Neural cell (in vitro differentiated cells): ENCODE measurements at regions not wholly inside any gene's neighbourhood (a gene's known extent, or its start where the extent isn't known, plus 50 kb on each side); places are given as distances from the start of the nearest gene placed in this dataset.

Experiments used
- H2AFZ ChIP-seq: fragments of 200-600, 300-800 bp; sonication (generic), shearing (Covaris generic); 2 replicates; pipeline ENCODE4 v1.6.0; 2014; ENCODE audit warnings: low read depth, mild to moderate bottlenecking, antibody characterized with exemption, low read length, moderate library complexity
- H3F3A ChIP-seq: fragments of 200-600 bp; shearing (Covaris generic); 2 replicates; pipeline ENCODE4 v1.6.1; 2016; ENCODE audit warnings: mild to moderate bottlenecking, moderate library complexity, mixed read lengths, antibody characterized with exemption, low read length; ENCODE audit not compliant: insufficient read depth, poor library complexity, severe bottlenecking
- H3K27ac ChIP-seq: fragments of 200-600, 300-800 bp; sonication (generic), shearing (Covaris generic); 2 replicates; pipeline ENCODE4 v1.5.1; 2014; ENCODE audit warnings: mild to moderate bottlenecking, low read length, moderate library complexity
- H3K27me3 ChIP-seq: fragments of 300-800, 200-600 bp; sonication (generic), shearing (Covaris generic); 2 replicates; pipeline ENCODE4 v1.6.0; 2014; ENCODE audit warnings: mild to moderate bottlenecking, low read depth, low read length, moderate library complexity; ENCODE audit not compliant: insufficient read depth
- H3K36me3 ChIP-seq: fragments of 300-800, 200-600 bp; sonication (generic), shearing (Covaris generic); 2 replicates; pipeline ENCODE4 v1.5.1; 2014; ENCODE audit warnings: mild to moderate bottlenecking, antibody characterized with exemption, low read length, moderate library complexity; ENCODE audit not compliant: insufficient read depth
- H3K4me2 ChIP-seq: fragments of 300-800, 200-600 bp; sonication (generic), shearing (Covaris generic); 2 replicates; pipeline ENCODE4 v1.6.0; 2014; ENCODE audit warnings: mild to moderate bottlenecking, low read length
- H3K4me3 ChIP-seq: fragments of 300-800, 200-600 bp; sonication (generic), shearing (Covaris generic); 2 replicates; pipeline ENCODE4 v1.5.1; 2014; ENCODE audit warnings: mild to moderate bottlenecking, low read length, moderate library complexity
- H3K79me2 ChIP-seq: fragments of 200-600 bp; shearing (Covaris generic); replicated peaks from 2 replicates; pipeline ENCODE4 v1.6.0; 2014; ENCODE audit warnings: mild to moderate bottlenecking, low read length, moderate library complexity; ENCODE audit not compliant: insufficient read depth
- H3K9ac ChIP-seq: fragments of 300-800, 200-600 bp; sonication (generic), shearing (Covaris generic); 2 replicates; pipeline ENCODE4 v1.6.1; 2016; ENCODE audit warnings: mild to moderate bottlenecking, low read length, mixed read lengths
- H3K9me2 ChIP-seq: fragments of 200-600 bp; shearing (Covaris generic); 2 replicates; pipeline ENCODE4 v1.6.1; 2016; ENCODE audit warnings: mild to moderate bottlenecking, low read length, mixed read lengths; ENCODE audit not compliant: insufficient read depth
- H3K9me3 ChIP-seq: fragments of 200-600, 300-800 bp; sonication (generic), shearing (Covaris generic); 2 replicates; pipeline ENCODE4 v1.6.1; 2016; ENCODE audit warnings: mild to moderate bottlenecking, mixed run types, low read length, moderate library complexity, mixed read lengths
- H4K20me1 ChIP-seq: fragments of 200-600 bp; shearing (Covaris generic); 2 replicates; pipeline ENCODE4 v1.6.1; 2016; ENCODE audit warnings: mild to moderate bottlenecking, mixed run types; ENCODE audit not compliant: insufficient read depth
- CTCF ChIP-seq: fragments of 450-650 bp; IDR thresholded peaks from 2 replicates; pipeline ENCODE4 v1.5.1; 2014; ENCODE audit warnings: antibody characterized with exemption, mild to moderate bottlenecking, moderate library complexity; ENCODE audit not compliant: poor library complexity, severe bottlenecking
- EP300 ChIP-seq: fragments of 450-650 bp; conservative IDR thresholded peaks from 2 replicates; pipeline ENCODE4 v1.6.1; 2014; ENCODE audit warnings: antibody characterized with exemption, mild to moderate bottlenecking, moderate library complexity; ENCODE audit not compliant: poor library complexity, severe bottlenecking
- EZH2 ChIP-seq: fragments of 200-600, 300-800 bp; shearing (Covaris generic), sonication (generic); IDR thresholded peaks from 2 replicates; pipeline ENCODE4 v1.6.1; 2014; ENCODE audit warnings: antibody characterized with exemption, low read length, borderline replicate concordance, mild to moderate bottlenecking; ENCODE audit not compliant: insufficient read depth, poor library complexity, severe bottlenecking
- MXI1 ChIP-seq: fragments of 450-650 bp; conservative IDR thresholded peaks from 2 replicates; pipeline ENCODE4 v1.6.1; 2014; ENCODE audit warnings: antibody characterized with exemption, mild to moderate bottlenecking; ENCODE audit not compliant: poor library complexity, severe bottlenecking
- POLR2AphosphoS5 ChIP-seq: IDR thresholded peaks from 2 replicates; pipeline ENCODE4 v1.6.1; 2012
- RAD21 ChIP-seq: fragments of 450-650 bp; conservative IDR thresholded peaks from 2 replicates; pipeline ENCODE4 v1.6.1; 2014; ENCODE audit warnings: antibody characterized with exemption, mild to moderate bottlenecking, moderate library complexity
- REST ChIP-seq: IDR thresholded peaks from 2 replicates; pipeline ENCODE4 v1.6.1; 2012; ENCODE audit warnings: borderline replicate concordance
- SMC3 ChIP-seq: fragments of 450-650 bp; conservative IDR thresholded peaks from 2 replicates; pipeline ENCODE4 v1.6.1; 2014; ENCODE audit warnings: antibody characterized with exemption, mild to moderate bottlenecking, moderate library complexity; ENCODE audit not compliant: poor library complexity
- TAF1 ChIP-seq: IDR thresholded peaks from 2 replicates; pipeline ENCODE4 v1.6.1; 2012; ENCODE audit warnings: low read depth

GRCh38 chr3:171986176-171986575, 53.2 kb upstream of the FNDC3B start:
- no peak overlapping the region for H3K27ac ChIP-seq
- no peak for TF ChIP-seq EP300
- TF ChIP-seq SMC3, result no peak
- TF ChIP-seq MXI1, result no peak
- no peak for TF ChIP-seq TAF1
- TF ChIP-seq POLR2AphosphoS5, result no peak
- TF ChIP-seq CTCF, result no peak
- TF ChIP-seq REST, result no peak
- no peak for TF ChIP-seq EZH2
- no peak for TF ChIP-seq RAD21
- no peaks in the 10 kb centered on the region for H3K36me3 ChIP-seq
- no peaks in the 10 kb centered on the region for H3K79me2 ChIP-seq
- no peak overlapping the region for H3K4me3 ChIP-seq
- no peaks in the 10 kb centered on the region for H3K27me3 ChIP-seq
- no peaks in the 10 kb centered on the region for H3K9me2 ChIP-seq
- no peak overlapping the region for H3K4me2 ChIP-seq
- H3K9ac ChIP-seq, result no peak overlapping the region
- no peaks in the 10 kb centered on the region for H3K9me3 ChIP-seq
- H2AFZ ChIP-seq, result no peak overlapping the region
- H3F3A ChIP-seq, result no peaks in the 10 kb centered on the region
- H4K20me1 ChIP-seq, result no peaks in the 10 kb centered on the region

- Histone ChIP-seq H3F3A (no peaks in the 10 kb centered on the region), H3K9ac (no peak overlapping the region), H3K9me3 (no peaks in the 10 kb centered on the region), H2AFZ (no peak overlapping the region), H3K27me3 (no peaks in the 10 kb centered on the region), H3K9me2 (no peaks in the 10 kb centered on the region), H3K79me2 (no peaks in the 10 kb centered on the region), H3K36me3 (no peaks in the 10 kb centered on the region), H3K27ac (no peak overlapping the region), H3K4me2 (no peak overlapping the region), H4K20me1 (no peaks in the 10 kb centered on the region), H3K4me3 (no peak overlapping the region)
- TF ChIP-seq POLR2AphosphoS5 (no peak), SMC3 (no peak), CTCF (no peak), REST (no peak), EP300 (no peak), EZH2 (no peak), RAD21 (no peak), TAF1 (no peak)
Observed at GRCh38 chr3:171986757-171987518, 52.4 kb upstream of the FNDC3B start.
